ENCODE measurements at regions not wholly inside any gene's neighbourhood (a gene's known extent, or its start where the extent isn't known, plus 50 kb on each side); places are given as distances from the start of the nearest gene placed in this dataset.

- no peaks in the 10 kb centered on the region for H3K27me3 ChIP-seq (replicated peaks; ENCODE audit: insufficient read depth)
- H4K20me1 ChIP-seq (ENCODE audit: insufficient read depth), result no peaks in the 10 kb centered on the region
- TF ChIP-seq EZH2 (IDR thresholded peaks at IDR 0.05; ENCODE audit: insufficient read depth, poor library complexity, severe bottlenecking) (no peak), EZH2phosphoT487 (IDR thresholded peaks at IDR 0.05; ENCODE audit: insufficient read depth, low read depth) (no peak)
- H3K27ac ChIP-seq, result no peak overlapping the region
- no peaks in the 10 kb centered on the region for H3K4me1 ChIP-seq (ENCODE audit: insufficient read depth)
- no peak overlapping the region for H3K9ac ChIP-seq
- DNase-seq, result no peak
- H3K9me3 ChIP-seq (ENCODE audit: low read depth), result no peaks in the 10 kb centered on the region
- no peaks in the 10 kb centered on the region for H3F3A ChIP-seq (ENCODE audit: insufficient read depth)
- H2AFZ ChIP-seq, result no peak overlapping the region
- no peaks in the 10 kb centered on the region for H3K36me3 ChIP-seq (ENCODE audit: low read depth)
- no peak overlapping the region for H3K4me3 ChIP-seq
- WGBS, 2 experiments (ENCODE audit: low coverage in 1 of 2, low lambda C conversion rate in 2 of 2, missing lambda C conversion rate in 2 of 2), result 77 to 93% methylated on average over 3 of the region's 3 CpGs
- H3K9me2 ChIP-seq (ENCODE audit: insufficient read depth), result no peaks in the 10 kb centered on the region
- no peak overlapping the region for H3K4me2 ChIP-seq (ENCODE audit: unreplicated experiment)
- H3K79me2 ChIP-seq (ENCODE audit: insufficient read depth), result no peaks in the 10 kb centered on the region
- in situ Hi-C loops (cut with MboI), result no loop called here
Measured at GRCh38 chr14:29999013-29999539, 71.4 kb upstream of the PRKD1 start.

- in situ Hi-C loops (cut with MboI), result loop anchor here (10.0 to 25.0 kb wide), 2 partner anchors 448 to 1241 kb away; partner anchors contain the start of gene FOXG1
Measured at GRCh38 chr14:30002859-30003258, 75.2 kb upstream of the PRKD1 start.

GRCh38 chr14:30005114-30005808, 77.6 kb upstream of the PRKD1 start:
- in situ Hi-C loops (cut with MboI), result loop anchor here (10.0 to 25.0 kb wide), 2 partner anchors 450 to 1243 kb away; partner anchors contain the start of gene FOXG1
- no peak for TF ChIP-seq EZH2 (IDR thresholded peaks at IDR 0.05; ENCODE audit: insufficient read depth, poor library complexity, severe bottlenecking)
- TF ChIP-seq EZH2phosphoT487 (IDR thresholded peaks at IDR 0.05; ENCODE audit: insufficient read depth, low read depth), result no peak
- no peaks in the 10 kb centered on the region for H4K20me1 ChIP-seq (ENCODE audit: insufficient read depth)
- H3F3A ChIP-seq (ENCODE audit: insufficient read depth), result no peaks in the 10 kb centered on the region
- peak overlapping the region; percentile 51 for H3K4me3 ChIP-seq
- no peaks in the 10 kb centered on the region for H3K79me2 ChIP-seq (ENCODE audit: insufficient read depth)
- no peaks in the 10 kb centered on the region for H3K9me2 ChIP-seq (ENCODE audit: insufficient read depth)
- peak overlapping the region; percentile 75 for H3K4me2 ChIP-seq (ENCODE audit: unreplicated experiment)
- H3K4me1 ChIP-seq (ENCODE audit: insufficient read depth), result peaks cover 7% of the 10 kb centered on the region; the same call in 1 of the 2 replicates
- H2AFZ ChIP-seq, result peak overlapping the region; percentile 73
- 0 out of 2 replicates have a peak overlapping the region, but pooled peaks have one; percentile 29 for H3K9ac ChIP-seq
- WGBS, 2 experiments (ENCODE audit: low coverage in 1 of 2, low lambda C conversion rate in 2 of 2, missing lambda C conversion rate in 2 of 2), result 57 to 60% methylated on average over 8 of the region's 8 CpGs
- H3K27ac ChIP-seq, result no peak overlapping the region
- H3K9me3 ChIP-seq (ENCODE audit: low read depth), result no peaks in the 10 kb centered on the region
- peak; percentile 75 for DNase-seq
- no peaks in the 10 kb centered on the region for H3K36me3 ChIP-seq (ENCODE audit: low read depth)
- H3K27me3 ChIP-seq (replicated peaks; ENCODE audit: insufficient read depth), result no peaks in the 10 kb centered on the region

More at GRCh38 chr14:30002859-30003258, 75.2 kb upstream of the PRKD1 start:
- Histone ChIP-seq H2AFZ (no peak overlapping the region), H3K36me3 (ENCODE audit: low read depth) (no peaks in the 10 kb centered on the region), H3K4me1 (ENCODE audit: insufficient read depth) (peaks cover 7% of the 10 kb centered on the region; the same call in 1 of the 2 replicates), H4K20me1 (ENCODE audit: insufficient read depth) (no peaks in the 10 kb centered on the region), H3K79me2 (ENCODE audit: insufficient read depth) (no peaks in the 10 kb centered on the region), H3K4me2 (ENCODE audit: unreplicated experiment) (no peak overlapping the region), H3F3A (ENCODE audit: insufficient read depth) (no peaks in the 10 kb centered on the region), H3K27me3 (replicated peaks; ENCODE audit: insufficient read depth) (no peaks in the 10 kb centered on the region), H3K4me3 (no peak overlapping the region), H3K9me2 (ENCODE audit: insufficient read depth) (no peaks in the 10 kb centered on the region), H3K9ac (no peak overlapping the region), H3K27ac (no peak overlapping the region), H3K9me3 (ENCODE audit: low read depth) (no peaks in the 10 kb centered on the region)
- TF ChIP-seq EZH2 (IDR thresholded peaks at IDR 0.05; ENCODE audit: insufficient read depth, poor library complexity, severe bottlenecking) (no peak), EZH2phosphoT487 (IDR thresholded peaks at IDR 0.05; ENCODE audit: insufficient read depth, low read depth) (no peak)
- no peak for DNase-seq
- 86 to 87% methylated on average over 5 of the region's 5 CpGs for WGBS, 2 experiments (ENCODE audit: low coverage in 1 of 2, low lambda C conversion rate in 2 of 2, missing lambda C conversion rate in 2 of 2)

GRCh38 chr14:30006695-30007094, 79.0 kb upstream of the PRKD1 start:
- TF ChIP-seq EZH2 (IDR thresholded peaks at IDR 0.05; ENCODE audit: insufficient read depth, poor library complexity, severe bottlenecking), result no peak
- TF ChIP-seq EZH2phosphoT487 (IDR thresholded peaks at IDR 0.05; ENCODE audit: insufficient read depth, low read depth), result no peak
- Histone ChIP-seq H3K4me3 (no peak overlapping the region), H3K27ac (no peak overlapping the region), H3K9ac (no peak overlapping the region), H3K9me3 (ENCODE audit: low read depth) (no peaks in the 10 kb centered on the region), H2AFZ (no peak overlapping the region), H3F3A (ENCODE audit: insufficient read depth) (no peaks in the 10 kb centered on the region), H3K9me2 (ENCODE audit: insufficient read depth) (no peaks in the 10 kb centered on the region), H3K36me3 (ENCODE audit: low read depth) (no peaks in the 10 kb centered on the region), H3K4me1 (ENCODE audit: insufficient read depth) (peaks cover 7% of the 10 kb centered on the region; the same call in 1 of the 2 replicates), H3K4me2 (ENCODE audit: unreplicated experiment) (no peak overlapping the region), H3K79me2 (ENCODE audit: insufficient read depth) (no peaks in the 10 kb centered on the region), H3K27me3 (replicated peaks; ENCODE audit: insufficient read depth) (no peaks in the 10 kb centered on the region), H4K20me1 (ENCODE audit: insufficient read depth) (no peaks in the 10 kb centered on the region)
- in situ Hi-C loops (cut with MboI), result loop anchor here (10.0 to 25.0 kb wide), 2 partner anchors 452 to 1244 kb away; partner anchors contain the start of gene FOXG1
- 89 to 94% methylated on average over 2 of the region's 2 CpGs for WGBS, 2 experiments (ENCODE audit: low coverage in 1 of 2, low lambda C conversion rate in 2 of 2, missing lambda C conversion rate in 2 of 2)
- no peak for DNase-seq

All from GM23248 (cell line).